Activated CD8-positive, alpha-beta memory T cell treated with anti-CD3 and anti-CD28 coated beads for 24 hours (primary cell): ENCODE measurements at regions not wholly inside any gene's neighbourhood (a gene's known extent, or its start where the extent isn't known, plus 50 kb on each side); places are given as distances from the start of the nearest gene placed in this dataset.

Experiments used
- DNase-seq: peaks from one replicate; pipeline ENCODE4 v3.0.0-alpha.2; 2020

DNA sequence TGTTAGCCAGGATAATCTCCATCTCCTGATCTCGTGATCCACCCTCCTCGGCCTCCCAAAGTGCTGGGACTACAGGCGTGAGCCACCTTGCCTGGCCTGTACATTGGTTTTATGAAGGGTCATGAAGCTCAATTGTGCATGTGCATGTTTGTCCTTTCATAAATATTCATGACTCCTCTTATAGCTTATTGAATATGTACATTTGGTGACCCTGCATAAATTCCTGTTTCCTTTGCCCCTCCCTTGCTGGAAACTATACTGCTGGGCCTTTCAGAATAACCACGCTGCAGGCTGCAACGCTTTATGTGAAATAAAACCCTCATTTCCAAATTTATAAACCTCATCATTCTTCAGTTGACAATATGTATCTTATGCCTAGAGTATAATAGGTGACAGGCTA, 978.0 kb upstream of the LCORL start:
- DNase-seq = no peak

DNA sequence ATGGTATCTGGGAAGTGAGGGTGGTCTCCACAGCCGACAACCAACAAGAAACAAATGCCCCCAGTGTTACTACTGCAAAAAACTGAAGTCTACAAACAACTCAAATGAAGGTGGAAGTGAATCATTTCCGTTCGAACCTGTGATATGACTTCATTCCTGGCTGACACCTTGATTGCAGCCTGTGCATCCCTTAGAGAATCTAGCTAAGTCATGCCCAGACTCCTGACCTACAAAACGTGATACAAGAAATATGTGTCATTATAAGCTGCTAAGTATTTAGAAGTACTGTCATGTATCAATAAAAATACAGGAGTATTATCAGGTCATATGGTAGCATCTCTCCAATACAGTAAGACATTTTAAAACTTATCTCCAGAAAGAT, 959.7 kb upstream of the LCORL start:
- no peak for DNase-seq

DNA sequence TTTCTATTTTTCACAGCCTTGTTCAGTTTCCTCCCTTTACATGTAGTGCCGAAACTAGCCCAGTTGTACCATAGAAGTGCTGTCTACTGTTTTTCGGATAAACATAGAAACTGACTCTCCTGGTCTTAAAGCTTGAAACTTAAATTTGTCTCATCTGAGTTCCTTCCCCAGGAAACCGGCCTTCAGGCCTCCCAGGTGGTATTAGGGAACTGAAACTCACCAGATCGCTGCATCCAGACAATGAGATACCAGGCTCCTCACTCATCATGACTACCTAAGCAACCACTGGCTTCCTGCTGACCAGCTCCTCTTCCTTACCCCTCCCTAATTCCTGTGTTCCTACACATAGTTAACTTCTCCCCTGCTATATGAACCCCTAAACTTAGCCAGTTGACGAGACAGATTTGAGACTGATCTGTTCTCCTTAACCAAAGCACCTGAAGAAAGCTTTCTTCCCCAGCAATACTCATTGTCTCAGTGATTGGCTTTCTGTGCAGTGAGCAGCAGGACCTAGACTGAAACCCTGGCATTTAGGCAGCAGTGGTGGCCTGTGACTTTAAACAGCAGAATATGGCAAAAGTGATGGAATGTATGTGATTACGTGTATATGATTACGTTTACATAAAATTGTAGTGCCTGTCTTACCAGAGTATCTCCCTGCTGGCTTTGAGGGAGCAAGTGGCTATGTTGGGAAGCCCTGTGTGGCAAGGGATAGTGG, 959.1 kb upstream of the LCORL start:
- no peak for DNase-seq

DNA sequence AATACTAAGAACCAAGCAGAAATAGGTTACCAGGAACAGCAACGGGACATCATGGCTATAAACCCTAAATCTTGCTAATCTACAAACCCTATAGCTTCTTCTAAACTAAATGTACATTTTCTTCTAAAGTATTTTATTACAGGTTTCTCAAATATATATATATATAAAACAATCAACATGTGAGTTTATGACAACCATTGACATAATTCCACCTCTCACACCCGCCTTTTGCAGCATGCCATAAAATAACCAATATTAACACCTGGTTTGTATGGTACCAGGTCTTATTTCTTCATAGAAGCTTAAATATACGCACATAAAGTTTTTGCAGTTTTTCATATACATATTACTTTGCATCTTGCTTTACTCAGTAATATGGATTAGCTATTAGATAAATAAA, 955.3 kb upstream of the LCORL start:
- no peak for DNase-seq

DNA sequence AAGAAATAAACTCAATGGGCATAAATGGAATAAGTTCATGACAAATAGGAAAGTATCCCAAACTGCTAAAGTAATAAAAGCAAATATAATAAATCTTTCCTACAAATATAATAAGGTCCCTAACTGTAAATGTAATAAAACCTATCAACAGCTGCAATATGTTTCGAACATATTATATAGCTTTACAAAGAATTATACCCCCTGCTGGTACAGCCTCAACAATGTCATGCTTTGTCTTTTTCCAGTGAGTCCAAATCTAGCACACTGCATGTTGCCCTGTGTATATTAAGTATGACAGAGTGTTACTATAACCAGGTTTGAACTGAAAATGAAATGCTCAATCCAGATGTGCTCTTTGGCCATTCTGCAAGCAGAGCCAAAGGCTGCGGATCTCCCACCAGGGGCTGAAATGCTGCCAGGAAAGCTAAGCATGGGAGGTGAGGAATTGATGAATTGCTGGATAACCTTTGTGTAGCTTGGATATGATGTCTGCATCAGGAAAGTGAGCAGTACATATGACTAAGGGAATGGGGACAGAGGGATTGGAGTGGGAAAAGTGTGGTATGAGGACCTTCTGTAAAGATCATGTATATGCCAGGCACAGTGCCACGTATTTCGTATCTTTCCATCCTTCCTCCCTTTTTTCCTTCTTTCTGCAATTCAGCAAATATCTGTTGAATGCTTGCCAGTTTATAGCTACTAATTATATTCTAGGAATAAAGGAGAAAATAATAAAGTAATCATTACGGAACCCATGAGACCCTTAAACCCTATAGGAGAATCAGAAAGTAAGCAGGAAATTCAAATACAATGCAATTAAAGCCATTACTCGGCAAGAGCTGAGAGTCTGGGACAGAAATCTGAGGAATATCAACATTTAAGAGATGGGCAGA, 954.6 kb upstream of the LCORL start:
- no peak for DNase-seq

DNA sequence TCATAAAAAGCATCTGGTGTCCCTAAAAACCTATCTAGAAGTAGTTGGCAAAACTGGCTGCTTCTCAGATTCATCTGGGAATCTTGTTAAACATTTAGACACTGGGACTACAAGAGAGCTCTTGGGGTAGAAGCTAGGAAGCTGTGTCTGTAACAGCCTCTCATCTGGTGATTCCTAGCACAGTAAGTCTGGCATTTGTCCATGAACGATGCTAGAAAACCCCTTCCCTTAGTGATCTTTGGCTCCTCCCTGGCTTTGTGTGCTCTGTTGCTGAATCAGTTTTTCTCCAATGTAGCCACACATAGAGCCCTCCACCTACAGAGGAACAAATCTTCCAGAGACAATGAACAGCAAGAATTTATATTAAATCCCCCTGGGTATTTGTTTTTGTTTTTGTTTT, 951.7 kb upstream of the LCORL start:
- DNase-seq = no peak

DNA sequence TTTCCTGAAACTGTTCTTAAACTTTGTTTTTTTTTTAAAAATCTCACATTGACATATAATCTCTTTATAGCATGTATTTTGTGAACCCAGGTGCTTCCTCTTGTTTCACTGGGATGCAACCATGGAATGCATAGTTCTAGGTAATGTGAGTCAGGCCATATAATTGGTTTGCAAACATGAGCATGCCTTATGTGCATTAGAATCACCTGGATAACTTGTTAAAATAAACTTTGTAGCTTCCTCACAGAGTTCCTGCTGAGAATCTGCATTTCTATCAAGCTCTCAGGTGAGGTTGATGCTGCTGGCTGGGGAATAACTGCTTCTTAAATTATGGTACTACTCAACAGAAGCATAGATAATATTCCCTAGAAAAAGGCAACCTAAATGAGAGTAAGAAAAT, 940.3 kb upstream of the LCORL start:
- DNase-seq = no peak

DNA sequence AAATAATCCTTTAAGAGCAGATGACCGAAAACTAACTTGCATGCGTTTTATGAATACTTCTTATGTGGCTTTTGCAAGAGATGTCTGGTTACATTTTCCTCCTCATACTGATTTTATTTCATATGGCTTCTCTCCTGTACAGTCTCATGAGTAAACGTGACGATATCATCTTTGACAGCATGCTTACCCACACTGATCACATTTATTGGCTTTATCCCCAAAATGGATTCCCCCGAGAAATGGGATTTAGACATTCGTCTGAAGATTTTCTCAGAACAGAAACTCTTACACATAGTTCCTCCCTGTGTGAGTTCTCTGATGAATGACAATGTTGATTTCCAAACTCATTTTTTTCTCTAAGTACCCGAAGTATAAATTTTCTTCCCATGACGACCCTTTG, 939.7 kb upstream of the LCORL start:
- no peak for DNase-seq

DNA sequence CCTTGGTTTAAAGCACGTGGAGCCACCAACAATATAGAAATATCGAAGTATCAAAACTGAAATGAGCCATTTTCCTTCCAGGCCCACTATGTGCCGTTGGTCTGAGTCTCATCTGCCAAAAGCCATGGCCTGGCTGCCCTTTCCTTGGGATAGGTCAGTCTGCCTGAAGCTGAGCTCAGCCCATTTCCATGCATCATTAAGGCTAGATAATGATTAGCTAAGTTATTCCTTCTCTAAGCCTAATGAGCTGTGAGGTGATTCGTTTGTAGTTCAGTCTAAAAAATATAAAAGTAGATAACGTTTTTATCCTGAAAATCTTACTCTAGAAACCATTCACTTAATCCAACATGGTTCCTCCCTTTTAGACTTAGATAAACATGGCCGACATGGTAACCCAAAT, 936.2 kb upstream of the LCORL start:
- no peak for DNase-seq

DNA sequence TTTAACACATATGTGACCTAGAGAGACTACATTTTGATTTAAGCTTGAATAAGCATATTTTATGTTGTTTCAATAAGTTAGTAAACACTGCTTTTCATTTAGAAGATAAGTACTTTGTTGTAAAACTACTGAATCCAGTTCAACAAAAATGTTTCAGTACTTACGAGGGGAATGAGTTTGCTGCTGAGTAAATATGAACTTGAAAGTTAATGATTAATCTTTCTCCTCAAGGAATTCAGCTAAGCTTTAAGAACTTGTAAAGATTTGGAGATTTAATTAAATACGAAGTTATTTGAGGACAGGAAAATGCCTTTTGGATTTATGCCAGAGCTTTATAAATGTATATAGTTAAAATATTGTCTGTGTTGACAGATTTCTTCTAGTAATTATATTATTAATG, 933.0 kb upstream of the LCORL start:
- no peak for DNase-seq

DNA sequence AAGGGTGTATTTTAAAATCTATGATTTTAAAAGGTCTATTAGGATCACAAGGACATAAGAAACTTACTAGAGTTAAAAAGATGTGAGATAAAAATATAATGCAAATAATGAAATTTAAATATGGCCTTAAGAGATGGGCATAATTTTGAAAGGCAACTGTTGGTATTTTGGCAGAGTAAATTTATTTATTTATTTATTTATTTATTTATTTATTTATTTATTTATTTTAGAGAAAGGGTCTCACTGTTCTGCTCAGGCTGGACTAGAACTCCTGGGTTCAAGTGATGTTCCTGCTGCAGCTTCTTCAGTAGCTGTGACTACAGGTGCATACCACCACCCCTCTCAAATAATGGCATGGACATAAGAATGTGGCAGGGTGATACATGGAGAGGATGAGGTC, 932.1 kb upstream of the LCORL start:
- no peak for DNase-seq

DNA sequence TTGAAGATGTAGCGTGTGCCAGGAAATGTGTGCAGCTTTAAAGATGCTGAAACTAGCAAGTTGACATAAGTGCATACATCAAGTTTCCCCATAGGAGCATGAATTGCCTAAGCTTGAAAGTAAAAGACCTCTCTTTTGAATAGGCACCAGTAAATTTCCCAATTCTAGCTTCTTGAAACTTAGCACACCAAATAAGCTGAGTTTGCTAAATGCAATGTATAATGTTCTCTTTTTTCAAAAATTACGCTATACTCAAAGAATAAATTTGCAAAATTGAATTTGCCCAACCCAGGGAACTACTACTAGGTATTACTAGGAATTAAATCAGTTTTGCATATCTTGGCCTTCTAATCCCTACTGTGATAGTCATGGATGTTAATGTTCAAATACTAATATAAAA, 923.9 kb upstream of the LCORL start:
- no peak for DNase-seq

DNA sequence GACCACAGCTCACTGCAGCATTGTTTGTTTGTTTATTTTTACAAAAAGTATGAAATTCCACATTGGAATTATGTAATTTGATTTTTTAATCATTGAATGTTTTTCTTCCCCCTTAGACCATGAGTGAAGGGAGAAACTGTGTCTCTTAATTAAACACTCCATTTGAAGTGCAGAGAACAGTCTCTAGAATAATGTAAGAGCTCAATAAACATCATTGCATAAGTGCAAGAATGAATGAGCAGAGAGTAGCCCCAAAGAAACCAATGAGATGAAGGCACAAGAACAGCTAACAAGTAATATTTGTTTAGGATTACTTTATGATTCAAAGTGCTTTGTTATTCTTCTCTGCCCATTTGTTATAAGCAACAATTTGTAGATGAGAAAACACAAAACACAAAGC, 921.3 kb upstream of the LCORL start:
- DNase-seq = no peak

DNA sequence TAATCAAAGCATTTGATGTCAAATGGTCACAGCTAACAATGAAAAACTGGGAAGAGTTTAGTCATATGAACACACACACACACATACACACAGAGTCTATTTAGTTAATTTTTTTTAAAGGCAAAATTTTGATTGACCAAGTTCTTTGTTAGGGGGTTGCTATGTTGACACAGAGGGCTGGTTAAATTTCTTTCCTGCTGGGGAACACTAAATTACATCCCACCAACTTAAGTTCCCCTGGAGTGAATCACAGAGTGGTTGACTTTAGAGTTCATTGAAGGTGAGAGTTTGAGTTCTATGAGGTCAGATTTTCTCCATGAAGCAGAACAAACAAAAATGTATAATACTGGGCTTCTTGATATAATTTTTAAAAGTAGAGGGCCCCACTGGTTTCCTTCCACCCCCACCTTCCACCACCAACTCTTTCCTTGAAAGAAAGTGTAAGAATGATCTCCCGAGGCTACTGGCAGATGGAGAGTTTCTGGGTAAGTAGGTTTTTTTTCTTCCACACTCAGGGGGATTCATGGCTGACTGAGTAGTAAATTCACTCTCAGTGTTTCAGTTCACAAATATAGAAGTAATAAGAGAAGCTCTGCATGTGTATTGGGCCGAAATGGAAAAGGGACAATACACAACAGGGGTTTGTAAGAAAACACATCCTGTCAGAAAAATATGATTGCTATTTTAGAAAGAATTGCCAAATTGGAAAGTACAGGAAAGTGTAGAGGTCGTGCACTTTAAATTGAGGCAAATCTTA, 917.0 kb upstream of the LCORL start:
- no peak for DNase-seq

DNA sequence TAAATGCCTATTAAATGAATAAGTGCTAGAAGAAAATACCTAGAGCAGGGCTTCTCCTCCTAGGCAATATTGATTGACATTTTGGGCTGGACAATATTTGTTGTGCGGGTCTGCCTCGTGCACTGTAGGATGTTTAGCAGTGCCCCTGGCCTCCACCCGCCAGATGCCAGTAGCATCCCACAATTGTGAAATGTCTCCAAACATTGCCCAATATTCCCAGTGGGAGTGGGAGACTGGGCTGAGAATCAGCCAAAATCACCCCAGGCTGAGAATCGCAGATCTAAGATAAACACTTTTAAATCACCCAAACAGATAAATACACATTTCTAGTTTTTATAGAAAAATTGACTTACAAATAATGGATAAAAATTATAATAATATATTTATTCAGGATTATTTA, 916.2 kb upstream of the LCORL start:
- no peak for DNase-seq

DNA sequence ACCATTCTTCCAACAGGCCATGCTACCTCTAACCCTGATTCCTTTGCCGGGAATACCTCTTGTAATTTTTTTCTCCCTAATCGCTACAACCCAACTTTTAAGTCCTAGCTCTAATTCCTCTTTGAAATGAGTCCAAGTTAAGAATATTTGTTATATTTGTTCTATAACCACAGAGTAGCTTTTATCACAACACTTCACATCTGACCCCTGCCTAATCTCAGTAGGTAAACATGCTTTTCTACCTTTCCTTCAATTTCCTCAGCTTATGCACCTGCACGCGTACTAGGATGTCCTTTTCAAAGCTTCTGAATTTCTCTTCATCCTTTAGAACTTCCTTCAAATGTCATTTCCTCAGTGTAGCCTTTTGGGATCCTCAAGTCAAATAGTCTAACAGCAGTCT, 915.5 kb upstream of the LCORL start:
- no peak for DNase-seq

DNA sequence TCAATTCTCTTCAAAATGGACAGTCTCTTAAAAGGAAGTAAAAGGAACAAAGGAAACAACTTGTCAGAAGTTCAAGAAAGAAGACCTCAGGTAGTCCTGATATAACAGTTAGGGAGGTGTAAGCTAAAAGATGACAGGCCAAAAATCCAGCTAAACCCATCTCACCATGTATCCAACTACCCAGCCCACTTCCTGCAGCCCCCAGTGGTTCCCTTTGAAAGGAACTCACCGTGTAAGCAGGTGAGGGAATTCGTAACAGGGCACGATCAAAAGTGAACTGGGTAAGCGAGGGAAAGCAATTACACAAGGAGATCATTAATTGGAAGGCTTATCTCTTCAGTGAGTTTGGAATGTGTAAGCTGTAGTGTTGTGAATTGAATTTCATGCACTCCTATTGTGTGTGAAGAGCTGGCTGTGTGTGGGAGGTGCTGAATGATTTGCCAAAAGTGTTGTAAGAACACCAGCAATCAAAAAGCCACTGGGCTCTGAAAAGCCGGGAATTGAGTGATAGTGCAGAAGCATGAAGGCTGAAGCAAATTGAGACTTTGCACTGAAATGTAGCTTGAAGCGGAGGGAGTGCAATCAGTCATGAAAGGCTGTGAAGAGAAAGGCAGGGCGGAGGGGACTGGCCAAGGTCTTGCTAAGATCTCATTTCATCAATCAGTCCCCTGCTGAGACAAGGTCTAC, 914.2 kb upstream of the LCORL start:
- no peak for DNase-seq

DNA sequence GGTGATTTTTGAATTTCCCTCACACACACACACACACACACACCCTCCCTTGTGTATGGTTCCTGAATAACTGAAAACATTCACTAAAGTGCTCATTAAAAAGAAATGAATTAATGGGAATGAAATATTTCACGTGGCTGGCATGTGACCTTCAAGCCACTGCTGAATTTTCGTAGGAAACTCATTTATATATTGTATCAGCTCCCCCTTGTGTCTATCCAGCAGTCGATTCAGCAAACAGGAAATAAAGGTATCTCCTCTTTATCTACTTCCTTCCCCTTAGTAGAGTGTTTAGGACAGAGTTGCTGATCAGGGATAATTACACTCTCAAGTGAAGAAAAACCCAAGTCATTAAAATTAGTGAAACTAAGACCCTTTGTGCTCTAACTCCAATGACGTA, 912.6 kb upstream of the LCORL start:
- DNase-seq = no peak

DNA sequence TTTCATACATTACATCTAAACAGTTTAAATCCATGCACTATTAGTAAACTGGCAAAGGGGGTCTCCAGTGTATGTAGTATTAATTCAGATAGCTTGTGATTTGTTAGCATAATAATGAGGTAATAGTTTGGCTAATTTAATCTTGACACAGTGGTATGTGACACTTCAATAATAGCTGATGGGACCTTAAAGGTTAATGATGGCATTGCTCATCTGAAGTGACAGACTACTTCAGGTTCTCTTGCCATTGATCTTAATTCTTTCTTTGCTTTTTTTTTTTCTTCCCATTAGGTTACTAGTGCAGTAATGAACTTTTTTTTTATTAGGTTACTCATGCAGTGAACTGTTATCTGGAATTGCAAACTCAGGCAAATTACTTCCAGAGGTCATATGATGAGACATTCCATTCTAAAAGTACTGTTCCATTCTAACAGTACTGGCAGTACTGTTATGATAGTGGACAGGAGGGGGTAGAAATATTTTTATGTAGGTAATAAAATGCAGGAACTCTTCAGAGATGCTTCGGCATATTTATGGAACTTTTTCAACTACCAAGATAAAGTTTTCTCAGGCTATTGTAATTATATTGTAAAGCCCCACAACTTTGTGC, 911.3 kb upstream of the LCORL start:
- no peak for DNase-seq

DNA sequence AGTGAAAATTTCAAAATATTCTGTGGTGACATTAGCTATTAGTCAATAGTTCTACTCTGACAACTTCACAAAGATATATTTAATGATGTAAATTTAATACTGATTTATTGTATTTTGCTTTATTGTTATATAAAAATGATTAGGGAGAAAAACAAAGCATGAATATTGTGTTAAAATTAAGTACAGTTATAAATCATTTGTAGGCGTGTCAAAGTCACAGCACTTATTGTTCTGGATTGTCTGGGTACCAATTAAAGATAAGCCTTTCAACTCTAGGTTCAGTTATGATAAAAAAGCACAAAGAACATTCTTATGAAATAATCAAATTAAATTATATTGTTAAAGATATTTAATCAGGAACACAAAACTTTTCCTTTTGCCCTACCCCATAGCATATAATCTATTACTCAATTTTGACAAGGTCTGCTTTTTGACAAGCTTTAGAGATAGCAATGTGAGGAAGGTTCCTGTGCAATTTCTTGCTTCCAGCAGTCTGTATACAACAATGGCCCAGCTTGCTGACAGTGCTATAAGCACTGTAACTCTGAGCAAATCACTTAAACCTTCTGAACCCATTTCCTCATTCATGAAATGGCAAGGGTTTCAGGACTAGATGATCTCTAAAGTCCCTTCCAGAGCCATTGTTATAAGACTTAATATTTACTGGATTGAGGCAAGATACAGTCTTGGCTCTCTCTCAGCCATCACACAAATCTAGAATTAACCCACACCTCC, 910.3 kb upstream of the LCORL start:
- DNase-seq = no peak

DNA sequence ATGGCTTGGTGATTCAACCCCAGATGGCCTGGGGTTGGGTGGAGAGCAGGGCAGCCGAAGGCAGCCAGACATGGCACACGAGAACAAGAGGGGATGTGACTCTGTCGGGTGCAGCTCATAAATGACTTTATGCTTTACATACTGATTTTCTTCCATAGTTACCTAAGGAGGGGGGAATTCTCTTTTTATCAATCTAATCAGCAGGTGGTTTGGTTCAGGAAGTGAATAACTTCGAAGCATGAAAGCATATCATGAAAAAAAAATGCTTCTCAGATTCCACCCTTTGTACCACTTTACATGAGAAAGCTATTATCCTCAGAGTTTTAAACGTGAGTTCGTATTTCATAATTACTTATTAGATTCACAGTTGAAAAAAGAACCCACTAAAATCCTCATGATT, 908.9 kb upstream of the LCORL start:
- DNase-seq = no peak

DNA sequence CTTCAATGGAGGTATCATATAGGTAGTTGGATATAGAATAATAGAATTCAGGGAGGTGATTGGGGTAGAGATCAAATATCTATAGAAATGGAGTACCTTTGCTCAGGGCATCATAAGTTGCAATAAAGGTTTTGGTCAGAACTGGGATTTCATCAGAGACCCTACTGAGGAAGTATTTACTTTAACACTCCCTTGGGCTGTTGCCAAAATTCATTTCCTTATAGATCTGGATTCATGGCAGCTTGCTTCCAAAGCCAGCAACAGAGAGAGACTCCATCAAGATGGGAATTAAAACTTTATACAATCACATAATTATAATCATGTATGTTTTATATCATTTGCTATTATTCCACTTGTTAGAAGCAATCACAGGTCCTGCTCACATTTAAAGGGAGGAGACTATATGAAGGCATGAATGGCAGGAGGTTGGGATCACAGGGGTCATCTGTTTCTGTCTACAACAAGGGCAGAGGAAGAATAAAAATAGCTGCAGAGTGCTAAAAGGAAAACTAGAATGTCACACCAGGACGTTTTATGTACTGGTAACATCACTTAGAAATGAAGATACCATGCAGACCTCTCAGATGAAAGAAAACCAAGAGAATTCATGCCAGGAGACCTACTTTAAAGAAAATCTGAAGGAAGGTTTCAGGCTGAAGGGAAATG, 902.1 kb upstream of the LCORL start:
- no peak for DNase-seq
